ENCODE measurements at regions not wholly inside any gene's neighbourhood (a gene's known extent, or its start where the extent isn't known, plus 50 kb on each side); places are given as distances from the start of the nearest gene placed in this dataset.
"Not testable (repeated sequence)": the region's sequence is repeated elsewhere in the genome, so short reads cannot be mapped to it uniquely, and the experiment has no call there.

DNA sequence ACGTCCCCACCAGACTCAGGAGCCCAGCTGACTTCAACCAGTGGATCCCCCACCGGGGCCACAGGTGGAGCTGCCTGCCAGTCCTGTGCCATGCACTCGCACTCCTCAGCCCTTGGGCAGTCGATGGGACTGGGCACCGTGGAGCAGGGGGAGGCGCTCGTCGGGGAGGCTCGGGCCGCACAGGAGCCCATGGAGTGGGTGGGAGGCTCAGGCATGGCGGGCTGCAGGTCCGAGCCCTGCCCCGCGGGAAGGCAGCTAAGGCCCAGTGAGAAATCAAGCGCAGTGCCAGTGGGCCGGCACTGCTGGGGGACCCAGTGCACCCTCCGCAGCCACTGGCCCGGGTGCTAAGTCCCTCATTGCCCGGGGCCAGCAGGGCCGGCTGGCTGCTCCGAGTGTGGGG is 52.3 kb upstream of the LRRC30 start:
- not testable (repeated sequence) for H3K4me3 ChIP-seq (ENCODE audit: low read length); DNase-seq (ENCODE audit: low read depth, low spot score)

DNA sequence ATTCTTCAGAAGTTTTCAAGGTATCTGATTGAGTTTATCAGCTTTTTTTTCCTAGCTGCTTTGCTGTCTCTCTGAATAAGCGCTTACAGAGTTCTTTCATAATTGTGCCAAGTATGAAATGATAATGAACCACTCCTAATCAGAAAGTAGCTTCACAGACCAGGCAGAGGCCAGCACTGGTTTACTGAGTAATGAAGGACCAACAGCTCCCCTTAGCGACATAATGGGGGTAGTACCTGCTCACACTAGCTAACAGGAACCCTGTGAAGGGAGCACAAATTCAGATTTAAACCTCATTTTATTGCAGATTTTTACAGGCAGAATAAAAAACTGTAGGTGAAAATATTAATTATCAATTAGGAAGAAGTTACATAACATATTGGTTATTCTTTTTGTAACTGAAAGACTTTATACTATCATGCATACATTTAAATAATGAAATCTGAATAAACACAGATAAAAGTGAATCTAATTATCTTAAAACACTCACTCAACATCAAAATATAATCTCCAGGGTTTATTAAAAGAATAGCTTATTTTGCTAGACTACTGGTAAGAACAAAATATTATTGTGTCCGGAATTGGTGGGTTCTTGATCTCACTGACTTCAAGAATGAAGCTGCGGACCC is 53.7 kb upstream of the LRRC30 start:
- peak; percentile 46 for DNase-seq (ENCODE audit: low read depth, low spot score)
- H3K4me3 ChIP-seq (ENCODE audit: low read length), result no peak overlapping the region

DNA sequence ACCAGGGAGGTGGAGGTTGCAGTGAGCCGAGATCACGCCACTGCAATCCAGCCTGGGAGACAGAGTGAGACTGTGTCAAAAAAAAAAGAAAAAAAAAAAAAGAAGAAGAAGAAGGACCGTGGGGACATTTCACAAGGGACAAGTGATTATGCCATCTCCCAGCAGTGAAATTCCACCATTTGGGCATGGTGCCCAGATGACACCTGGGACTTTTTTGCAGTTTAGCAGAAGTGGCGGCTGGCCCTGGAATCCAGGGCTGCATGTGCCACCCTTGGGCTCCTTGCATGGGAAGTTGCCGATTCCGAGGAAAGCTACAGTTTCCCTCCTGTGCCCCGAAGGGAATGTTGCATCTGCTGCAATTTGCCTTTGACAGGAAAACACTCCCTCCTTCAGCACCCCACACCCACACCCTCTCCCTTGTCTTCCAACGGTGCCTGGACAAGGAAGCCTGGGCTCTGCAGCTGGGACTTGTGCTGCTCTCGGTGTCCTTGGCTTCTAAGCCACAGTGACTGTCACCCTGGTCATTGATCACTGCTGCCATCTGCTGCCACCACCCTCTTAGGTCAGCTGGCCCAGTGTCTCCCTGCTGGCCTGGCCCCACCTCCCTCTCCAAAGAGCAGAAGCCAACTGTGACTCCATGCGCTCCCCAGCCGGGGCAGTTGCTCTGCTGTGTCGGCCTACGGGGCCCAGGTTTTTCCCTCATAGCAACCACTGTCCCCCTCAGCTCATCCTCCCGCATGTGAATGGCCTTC is 56.4 kb upstream of the LRRC30 start:
- no peak overlapping the region for H3K4me3 ChIP-seq (ENCODE audit: low read length)
- DNase-seq (ENCODE audit: low read depth, low spot score), result no peak

DNA sequence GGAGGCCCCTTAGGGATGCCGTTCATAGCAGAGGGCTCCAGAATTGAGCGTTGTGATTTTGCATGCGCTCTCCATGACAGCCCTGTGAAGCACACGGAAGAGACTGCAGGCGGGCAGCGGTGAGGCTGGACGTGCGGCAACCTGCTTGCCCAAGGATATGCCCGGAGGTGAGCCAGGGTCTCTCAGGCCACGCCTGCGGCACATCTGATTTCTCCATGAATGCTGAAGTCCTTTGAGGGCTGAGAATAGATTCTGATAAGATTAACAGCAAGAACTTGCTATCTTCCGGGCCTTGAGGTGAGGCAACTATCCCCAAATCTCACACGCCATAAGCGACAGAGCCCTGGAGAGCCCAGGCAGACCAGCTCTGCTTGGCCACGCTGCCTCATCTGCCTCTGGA is 55.6 kb upstream of the LAMA1 start:
- no peak for DNase-seq (ENCODE audit: low read depth, low spot score)
- H3K4me3 ChIP-seq (ENCODE audit: low read length), result no peak overlapping the region

DNA sequence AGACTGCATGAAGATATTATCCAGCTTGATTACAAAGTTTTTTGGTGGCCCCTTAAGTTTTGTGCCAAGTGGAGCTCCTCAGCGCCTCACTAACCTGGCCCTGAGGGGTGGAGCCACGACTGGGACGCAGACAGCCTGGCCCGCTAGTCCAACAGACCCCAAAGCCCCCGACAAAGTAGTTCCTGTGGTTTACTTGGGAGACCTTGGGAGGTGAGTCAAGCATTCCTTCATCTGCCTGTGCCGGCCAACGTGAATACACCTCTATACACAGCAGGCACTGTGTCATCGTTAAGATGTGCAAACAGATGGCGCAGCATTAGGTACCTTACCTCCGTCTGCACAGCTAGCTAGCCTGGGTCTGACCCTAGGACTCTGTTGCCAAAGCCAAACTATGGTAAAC is 55.0 kb upstream of the LAMA1 start:
- DNase-seq (ENCODE audit: low read depth, low spot score), result no peak
- H3K4me3 ChIP-seq (ENCODE audit: low read length), result no peak overlapping the region

DNA sequence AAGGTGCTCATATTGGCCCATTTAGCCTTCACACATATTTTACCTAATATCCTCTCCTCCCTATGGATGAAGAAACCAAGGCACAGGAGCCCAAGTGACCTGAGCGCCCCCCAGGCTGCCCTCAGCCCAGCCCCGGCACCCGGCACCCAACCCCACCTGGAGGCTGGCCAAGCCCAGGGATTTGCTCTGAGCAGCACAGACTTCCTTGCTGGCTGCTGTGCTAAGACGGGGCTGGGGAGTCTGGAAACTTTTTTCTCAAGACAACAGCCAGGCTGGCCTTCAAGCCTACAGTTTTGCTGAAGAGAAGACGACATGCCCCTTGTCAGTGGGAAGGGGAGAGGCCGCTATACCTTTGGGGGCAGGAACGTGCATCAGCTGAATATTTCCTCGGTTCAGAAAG is 52.7 kb upstream of the LAMA1 start:
- no peak for DNase-seq (ENCODE audit: low read depth, low spot score)
- H3K4me3 ChIP-seq (ENCODE audit: low read length), result no peak overlapping the region

DNA sequence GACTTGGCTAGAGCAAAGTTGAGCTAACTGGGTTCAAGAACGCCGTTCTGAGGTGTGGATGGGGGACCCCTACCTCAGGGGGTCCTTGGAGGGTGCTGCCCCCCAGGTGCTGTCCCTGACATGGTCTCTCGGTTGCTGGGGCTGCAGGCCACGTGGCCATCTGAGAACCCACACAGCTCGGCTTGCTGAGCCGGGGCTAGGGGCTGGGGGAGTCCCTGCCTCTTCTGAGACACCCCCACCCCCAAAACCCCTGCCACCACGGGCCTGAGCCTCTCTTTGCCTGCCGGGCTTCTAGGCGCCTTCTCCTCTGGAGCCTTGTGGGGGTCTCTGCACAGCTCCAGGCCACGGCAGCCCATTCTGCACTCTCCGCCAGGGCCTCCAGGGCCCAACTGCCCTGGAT is 52.0 kb upstream of the LAMA1 start:
- no peak for DNase-seq (ENCODE audit: low read depth, low spot score)
- H3K4me3 ChIP-seq (ENCODE audit: low read length), result no peak overlapping the region

DNA sequence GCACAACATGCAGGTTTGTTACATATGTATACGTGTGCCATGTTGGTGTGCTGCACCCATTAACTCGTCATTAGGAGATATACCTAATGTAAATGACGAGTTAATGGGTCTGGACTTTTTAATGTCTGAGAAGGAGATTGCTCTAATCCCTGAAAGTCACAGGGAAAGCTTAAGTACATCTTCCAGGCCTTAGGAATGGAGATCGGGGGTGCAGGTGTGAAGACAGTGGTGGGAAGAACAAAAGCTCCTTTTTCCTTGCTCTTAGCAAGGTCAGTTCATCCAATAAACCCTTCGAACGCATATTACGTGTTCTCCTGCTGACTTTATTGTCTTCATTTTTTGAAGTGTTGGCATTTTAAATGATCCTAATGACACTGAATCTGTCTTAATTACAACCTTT is 50.8 kb upstream of the LAMA1 start:
- DNase-seq (ENCODE audit: low read depth, low spot score), result no peak
- H3K4me3 ChIP-seq (ENCODE audit: low read length), result no peak overlapping the region

All from Jurkat, Clone E6-1 (cell line).